Suprapubic skin (tissue), 4 donors: ENCODE measurements at regions not wholly inside any gene's neighbourhood (a gene's known extent, or its start where the extent isn't known, plus 50 kb on each side); places are given as distances from the start of the nearest gene placed in this dataset.

ENCODE experiments used
- DNase-seq, 2 donors: peaks; one replicate each; pipeline ENCODE4 v3.0.0-alpha.2; 2019; ENCODE audit warnings: low spot score in 2 of 2
- H3K27ac ChIP-seq: fragments of 200-600 bp; sonication (generic); one replicate; pipeline ENCODE4 v1.5.1; 2019
- H3K27me3 ChIP-seq: fragments of 200-600 bp; sonication (generic); one replicate; pipeline ENCODE4 v1.5.1; 2019
- H3K36me3 ChIP-seq: fragments of 200-600 bp; sonication (generic); one replicate; pipeline ENCODE4 v1.5.1; 2019
- H3K4me1 ChIP-seq: fragments of 200-600 bp; sonication (generic); one replicate; pipeline ENCODE4 v1.5.1; 2019
- H3K4me3 ChIP-seq: fragments of 200-600 bp; sonication (generic); one replicate; pipeline ENCODE4 v1.5.1; 2019; ENCODE audit warnings: mild to moderate bottlenecking
- H3K9me3 ChIP-seq: fragments of 200-600 bp; sonication (generic); one replicate; pipeline ENCODE4 v1.5.1; 2019
- EP300 ChIP-seq: sonication (generic); formaldehyde crosslinking; IDR thresholded peaks from one replicate; pipeline ENCODE4 v1.6.1; 2017; ENCODE audit warnings: antibody characterized with exemption
- POLR2A ChIP-seq, 2 donors: fragments of 450-650 bp; IDR thresholded peaks; one replicate each; pipeline ENCODE4 v1.6.1; 2017; ENCODE audit warnings: antibody characterized with exemption in 2 of 2, mild to moderate bottlenecking in 2 of 2, moderate library complexity in 2 of 2
- POLR2AphosphoS5 ChIP-seq, 3 donors: sonication (generic); formaldehyde crosslinking; IDR thresholded peaks; one replicate each; pipeline ENCODE4 v1.6.1; 2017; ENCODE audit warnings: antibody characterized with exemption in 3 of 3
- WGBS: methylation state at CpG from one replicate; pipeline ENCODE4 v1.1.5; 2018; 5-methylcytosine and 5-hydroxymethylcytosine counted together
- TF ChIP-seq, protein P1 (sequence below), 2 donors: fragments of 200-600 bp in 1 of 2; fragments of 450-650 bp in 1 of 2; sonication (generic) in 1 of 2; IDR thresholded peaks; one replicate each; pipeline ENCODE4 v1.5.1; 2016 to 2019; ENCODE audit warnings: antibody characterized with exemption in 2 of 2, mild to moderate bottlenecking in 1 of 2, moderate library complexity in 1 of 2

DNA sequence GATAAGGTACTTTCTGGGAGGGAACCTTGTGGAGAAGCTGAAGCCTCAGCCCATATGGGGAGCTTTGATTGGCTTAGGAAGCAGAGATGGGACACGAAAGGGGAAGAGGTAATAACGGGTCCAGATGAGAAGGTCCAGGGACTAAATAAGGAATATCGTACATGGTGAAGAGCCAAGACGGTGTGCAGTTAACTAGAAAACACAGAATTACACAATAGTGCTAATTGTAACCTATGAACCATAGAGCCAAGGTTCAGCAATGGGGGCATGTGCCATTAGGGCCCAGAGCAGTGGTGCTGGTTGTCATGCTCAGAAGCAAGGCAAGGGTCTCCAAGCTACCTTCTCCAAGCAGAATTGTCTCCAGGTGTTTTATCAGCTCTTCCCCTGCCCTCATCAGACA lies 106.1 kb downstream of the IRS2 start:
- no peak overlapping the region for H3K4me3 ChIP-seq
- no peak for DNase-seq
- no peak overlapping the region for H3K27ac ChIP-seq
- H3K27me3 ChIP-seq, result peaks cover 15% of the 10 kb centered on the region
- H3K9me3 ChIP-seq, result no peaks in the 10 kb centered on the region
- TF ChIP-seq, protein P1, sequence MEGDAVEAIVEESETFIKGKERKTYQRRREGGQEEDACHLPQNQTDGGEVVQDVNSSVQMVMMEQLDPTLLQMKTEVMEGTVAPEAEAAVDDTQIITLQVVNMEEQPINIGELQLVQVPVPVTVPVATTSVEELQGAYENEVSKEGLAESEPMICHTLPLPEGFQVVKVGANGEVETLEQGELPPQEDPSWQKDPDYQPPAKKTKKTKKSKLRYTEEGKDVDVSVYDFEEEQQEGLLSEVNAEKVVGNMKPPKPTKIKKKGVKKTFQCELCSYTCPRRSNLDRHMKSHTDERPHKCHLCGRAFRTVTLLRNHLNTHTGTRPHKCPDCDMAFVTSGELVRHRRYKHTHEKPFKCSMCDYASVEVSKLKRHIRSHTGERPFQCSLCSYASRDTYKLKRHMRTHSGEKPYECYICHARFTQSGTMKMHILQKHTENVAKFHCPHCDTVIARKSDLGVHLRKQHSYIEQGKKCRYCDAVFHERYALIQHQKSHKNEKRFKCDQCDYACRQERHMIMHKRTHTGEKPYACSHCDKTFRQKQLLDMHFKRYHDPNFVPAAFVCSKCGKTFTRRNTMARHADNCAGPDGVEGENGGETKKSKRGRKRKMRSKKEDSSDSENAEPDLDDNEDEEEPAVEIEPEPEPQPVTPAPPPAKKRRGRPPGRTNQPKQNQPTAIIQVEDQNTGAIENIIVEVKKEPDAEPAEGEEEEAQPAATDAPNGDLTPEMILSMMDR (IDR thresholded peaks at IDR 0.05), result no peak
- TF ChIP-seq POLR2AphosphoS5 (IDR thresholded peaks at IDR 0.05), result no peak
- no peak for TF ChIP-seq EP300
- no peak for TF ChIP-seq POLR2A (IDR thresholded peaks at IDR 0.05)
- no peaks in the 10 kb centered on the region for H3K36me3 ChIP-seq
- H3K4me1 ChIP-seq, result peaks cover 9% of the 10 kb centered on the region
- WGBS, result 90% methylated on average over 4 of the region's 4 CpGs

DNA sequence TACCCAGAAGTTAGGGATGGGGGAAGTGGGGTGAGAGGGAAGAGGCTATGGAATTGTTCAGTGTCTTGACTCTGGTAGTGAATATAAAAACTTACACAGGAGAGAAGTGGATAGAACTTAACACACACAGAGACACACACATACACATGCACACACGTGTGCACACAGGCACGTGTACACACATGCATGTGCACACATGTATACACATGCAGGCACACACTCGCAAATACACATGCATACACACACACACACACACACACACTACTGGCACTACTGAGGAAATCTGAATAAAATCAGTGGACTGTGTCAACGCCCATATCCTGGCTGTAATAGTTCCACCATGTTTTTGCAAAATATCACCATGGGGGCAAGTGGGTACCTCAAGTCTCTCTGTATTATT lies 107.9 kb downstream of the IRS2 start:
- H3K27me3 ChIP-seq, result peaks cover 15% of the 10 kb centered on the region
- 92% methylated on average over 4 of the region's 4 CpGs for WGBS
- H3K4me3 ChIP-seq, result no peak overlapping the region
- H3K4me1 ChIP-seq, result no peaks in the 10 kb centered on the region
- TF ChIP-seq EP300, result no peak
- H3K36me3 ChIP-seq, result no peaks in the 10 kb centered on the region
- no peak overlapping the region for H3K27ac ChIP-seq
- no peaks in the 10 kb centered on the region for H3K9me3 ChIP-seq
- no peak for DNase-seq

DNA sequence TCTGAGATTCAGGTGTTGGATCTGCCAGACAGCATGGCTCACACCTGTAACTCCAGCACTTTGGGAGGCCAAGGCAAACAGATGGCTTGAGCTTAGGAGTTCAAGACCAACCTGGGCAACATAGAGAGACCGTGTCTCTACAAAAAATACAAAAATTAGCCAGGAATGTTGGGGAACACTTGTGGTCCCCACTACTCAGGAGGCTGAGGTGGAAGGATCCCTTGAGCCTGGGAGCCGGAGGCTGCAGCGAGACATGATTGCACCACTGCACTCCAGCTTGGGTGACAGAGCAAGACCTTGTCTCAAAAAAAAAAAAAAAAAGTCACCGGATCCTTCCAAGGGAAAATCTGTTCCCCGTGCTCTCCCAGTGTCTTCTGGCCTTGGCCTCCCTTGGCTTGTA lies 109.2 kb downstream of the IRS2 start:
- 72% methylated on average over 5 of the region's 5 CpGs for WGBS
- TF ChIP-seq, protein P1 (IDR thresholded peaks at IDR 0.05), result no peak
- TF ChIP-seq EP300 (no peak), POLR2AphosphoS5 (IDR thresholded peaks at IDR 0.05) (no peak), POLR2A (IDR thresholded peaks at IDR 0.05) (no peak)
- DNase-seq, result no peak
- no peaks in the 10 kb centered on the region for H3K36me3 ChIP-seq
- no peak overlapping the region for H3K4me3 ChIP-seq
- peaks cover 6% of the 10 kb centered on the region for H3K27me3 ChIP-seq
- H3K9me3 ChIP-seq, result no peaks in the 10 kb centered on the region
- H3K4me1 ChIP-seq, result no peaks in the 10 kb centered on the region
- no peak overlapping the region for H3K27ac ChIP-seq

DNA sequence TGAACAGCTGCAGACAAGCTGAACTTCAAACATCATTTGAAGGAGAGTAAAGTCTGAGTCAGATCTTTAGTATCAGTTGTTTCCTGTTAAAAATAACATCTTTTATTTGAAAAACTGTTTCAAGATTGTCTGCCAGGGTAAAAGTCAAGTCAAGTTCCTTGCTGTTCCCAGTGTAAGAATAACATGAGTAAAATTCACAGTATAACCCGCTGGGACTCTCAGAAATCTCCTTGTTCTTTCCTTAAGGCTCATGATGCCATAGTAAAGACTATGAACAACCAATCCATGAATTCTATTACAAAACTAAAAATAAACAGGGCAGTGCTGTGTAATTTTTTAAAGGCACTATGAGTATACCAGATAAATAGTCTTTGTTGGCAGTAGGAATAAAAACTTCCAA lies 112.9 kb downstream of the IRS2 start:
- Histone ChIP-seq H3K27ac (no peak overlapping the region), H3K27me3 (no peaks in the 10 kb centered on the region), H3K4me3 (no peak overlapping the region), H3K36me3 (no peaks in the 10 kb centered on the region), H3K4me1 (no peaks in the 10 kb centered on the region), H3K9me3 (no peaks in the 10 kb centered on the region)
- no peak for TF ChIP-seq POLR2AphosphoS5 (IDR thresholded peaks at IDR 0.05)
- TF ChIP-seq, protein P1 (IDR thresholded peaks at IDR 0.05), result no peak
- TF ChIP-seq POLR2A (IDR thresholded peaks at IDR 0.05), result no peak
- no peak for TF ChIP-seq EP300
- 81% methylated on average over 1 of the region's 1 CpG for WGBS
- no peak for DNase-seq

DNA sequence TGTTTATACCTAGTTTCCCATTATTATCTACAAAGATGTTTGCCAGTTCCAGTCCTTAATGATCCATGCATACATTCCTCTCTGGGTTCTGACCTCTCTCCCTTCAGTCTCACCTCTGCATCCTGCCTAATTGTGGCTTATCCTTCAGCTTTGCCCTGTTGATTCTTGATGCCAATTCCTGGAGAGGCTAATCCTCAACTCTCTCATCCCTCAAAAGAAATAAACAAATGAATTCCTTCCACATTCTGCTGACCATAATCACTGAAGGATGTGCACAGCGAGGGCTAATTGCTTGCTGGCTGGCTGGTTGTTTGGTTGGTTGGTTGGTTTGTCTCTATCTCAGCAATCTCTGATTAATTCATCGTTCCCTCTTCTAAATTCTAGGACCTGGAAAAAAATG lies 113.8 kb downstream of the IRS2 start:
- Histone ChIP-seq H3K4me3 (no peak overlapping the region), H3K9me3 (no peaks in the 10 kb centered on the region), H3K27ac (no peak overlapping the region), H3K27me3 (no peaks in the 10 kb centered on the region), H3K4me1 (no peaks in the 10 kb centered on the region), H3K36me3 (no peaks in the 10 kb centered on the region)
- no peak for DNase-seq
- 76% methylated on average over 2 of the region's 2 CpGs for WGBS
- no peak for TF ChIP-seq POLR2AphosphoS5 (IDR thresholded peaks at IDR 0.05)
- no peak for TF ChIP-seq POLR2A (IDR thresholded peaks at IDR 0.05)
- TF ChIP-seq EP300, result no peak
- TF ChIP-seq, protein P1 (IDR thresholded peaks at IDR 0.05), result no peak

DNA sequence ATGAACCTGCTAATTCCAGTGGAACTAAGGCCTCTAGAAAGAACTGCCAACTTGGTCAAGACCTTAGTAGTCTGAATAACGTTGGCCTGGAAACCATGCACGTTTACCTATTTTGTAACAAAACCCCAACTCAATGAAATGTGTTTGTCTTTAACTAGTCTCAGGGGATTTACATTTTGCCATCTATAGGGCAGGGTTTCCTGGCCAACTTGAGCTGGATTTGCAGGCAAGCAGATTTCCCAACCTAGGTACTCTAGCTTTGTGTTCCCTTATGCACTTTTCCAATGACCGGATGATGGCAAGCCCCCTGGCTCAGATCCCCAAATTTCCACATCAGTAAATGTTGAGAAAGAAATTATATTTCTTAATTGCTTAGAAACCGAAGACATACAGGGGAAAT lies 114.5 kb downstream of the IRS2 start:
- H3K27ac ChIP-seq, result no peak overlapping the region
- TF ChIP-seq, protein P1 (IDR thresholded peaks at IDR 0.05), result no peak
- TF ChIP-seq POLR2AphosphoS5 (IDR thresholded peaks at IDR 0.05) (no peak), POLR2A (IDR thresholded peaks at IDR 0.05) (no peak), EP300 (no peak)
- 92% methylated on average over 4 of the region's 4 CpGs for WGBS

More for the DNA sequence above, 114.5 kb downstream of the IRS2 start:
- H3K4me1 ChIP-seq, result no peaks in the 10 kb centered on the region
- H3K4me3 ChIP-seq, result no peak overlapping the region
- H3K9me3 ChIP-seq, result no peaks in the 10 kb centered on the region
- DNase-seq, result no peak
- H3K27me3 ChIP-seq, result no peaks in the 10 kb centered on the region
- H3K36me3 ChIP-seq, result no peaks in the 10 kb centered on the region
